HG03025 (cell line): ENCODE measurements at regions not wholly inside any gene's neighbourhood (a gene's known extent, or its start where the extent isn't known, plus 50 kb on each side); places are given as distances from the start of the nearest gene placed in this dataset.

Experiments
- ATAC-seq: cut with Tn5 transposase; IDR thresholded peaks from one replicate; pipeline ENCODE4 v1.9.1; 2021; ENCODE audit warnings: mild to moderate bottlenecking, moderate library complexity; ENCODE audit not compliant: unreplicated experiment, low FRiP score

- no peak for ATAC-seq
Measured at GRCh38 chr12:58509116-58509885, 411.0 kb downstream of the LRIG3 start.

DNA sequence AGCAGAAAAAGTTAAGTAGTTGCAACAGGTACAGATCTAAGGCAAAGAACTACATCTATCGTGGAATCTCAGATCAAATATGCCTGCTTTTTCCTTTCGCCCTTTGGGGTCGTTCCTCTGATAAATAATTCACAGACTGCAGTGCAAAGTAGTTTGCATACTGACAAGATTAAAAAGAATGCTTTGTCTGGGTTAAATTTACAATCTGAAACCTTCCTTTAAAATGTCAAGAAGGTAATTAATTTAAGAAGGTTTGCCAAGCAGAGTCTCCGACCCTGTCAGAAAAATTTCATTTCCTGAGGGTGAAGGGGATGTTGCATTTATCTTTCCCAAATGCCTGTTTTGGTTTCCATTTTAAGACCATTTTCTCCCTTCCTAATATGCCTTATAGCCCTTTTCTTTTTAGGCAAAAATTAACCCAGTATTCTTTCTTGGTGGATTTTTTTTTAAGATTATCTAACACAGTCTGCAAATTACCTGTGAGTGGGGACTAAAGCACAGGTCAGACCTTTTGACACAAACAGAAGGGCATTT, 406.9 kb downstream of the LRIG3 start:
- ATAC-seq: no peak

- ATAC-seq: no peak
Measured at GRCh38 chr12:58513852-58514251, 406.5 kb downstream of the LRIG3 start.

GRCh38 chr12:58519839-58520238, 400.5 kb downstream of the LRIG3 start:
- no peak for ATAC-seq

DNA sequence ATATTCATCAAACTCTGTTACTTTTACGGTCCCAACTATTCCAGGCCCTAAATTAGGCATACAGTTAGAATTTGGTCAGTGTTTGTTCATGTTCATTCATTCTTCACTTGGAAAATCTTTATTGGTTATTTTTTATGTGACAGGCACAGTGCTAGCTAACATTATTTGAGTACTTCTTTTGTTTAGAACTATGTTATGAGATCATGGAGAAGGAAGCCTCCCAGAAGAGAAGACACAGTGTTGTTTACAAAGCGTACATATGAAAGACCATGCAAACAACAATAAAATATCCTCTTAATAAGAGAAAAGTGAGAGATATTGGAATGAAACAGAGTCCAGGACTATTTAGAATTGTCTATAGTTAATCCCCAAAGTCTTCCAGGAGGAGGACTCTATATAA, 399.2 kb downstream of the LRIG3 start:
- ATAC-seq: no peak

DNA sequence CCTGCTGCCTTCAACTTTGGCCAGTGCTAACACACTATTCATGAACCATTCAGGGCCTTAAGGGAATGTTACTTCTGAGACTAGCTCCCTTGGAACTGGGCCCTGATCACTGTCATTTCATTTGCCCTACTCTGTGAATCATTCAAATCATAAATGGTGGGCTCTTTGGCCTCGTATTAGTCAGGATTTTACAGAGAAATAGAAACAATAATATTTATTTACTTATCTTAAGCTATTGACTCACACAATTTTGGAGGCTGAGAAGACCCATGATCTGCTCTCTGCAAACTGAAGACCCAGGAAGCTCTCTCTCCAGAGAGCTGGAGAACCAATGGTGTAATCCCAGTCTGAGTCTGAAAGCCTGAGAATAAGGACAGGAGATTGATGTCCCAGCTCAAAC, 398.5 kb downstream of the LRIG3 start:
- ATAC-seq: no peak

GRCh38 chr12:58523360-58523759, 396.9 kb downstream of the LRIG3 start:
- no peak for ATAC-seq

DNA sequence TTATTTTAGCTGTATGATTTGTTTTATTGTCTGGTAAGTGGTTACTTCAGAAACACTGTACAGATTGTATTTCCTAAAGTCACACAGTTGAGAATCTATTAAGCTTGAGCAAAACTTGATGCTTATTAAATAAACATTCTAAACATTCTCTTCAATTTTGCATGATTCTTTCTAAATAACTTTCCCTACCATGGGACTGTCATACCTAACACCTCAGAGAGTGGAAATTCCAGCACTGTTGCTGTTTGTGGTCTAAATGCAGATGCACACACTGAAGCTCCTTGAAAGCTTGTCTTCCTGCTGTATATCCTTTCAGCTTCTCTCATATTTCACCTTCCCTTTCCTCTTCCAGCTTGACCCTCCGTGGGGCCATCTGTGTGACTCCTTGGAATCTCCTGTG, 392.0 kb downstream of the LRIG3 start:
- ATAC-seq: no peak

GRCh38 chr12:58529114-58529665, 391.1 kb downstream of the LRIG3 start:
- no peak for ATAC-seq

GRCh38 chr12:58529897-58530741, 390.2 kb downstream of the LRIG3 start:
- ATAC-seq: no peak

- ATAC-seq: no peak
Measured at GRCh38 chr12:58530742-58531062, 389.6 kb downstream of the LRIG3 start.

- ATAC-seq: no peak
Measured at GRCh38 chr12:58532855-58533608, 387.3 kb downstream of the LRIG3 start.

GRCh38 chr12:58533652-58534051, 386.7 kb downstream of the LRIG3 start:
- no peak for ATAC-seq

- ATAC-seq: no peak
Measured at GRCh38 chr12:58537278-58537677, 383.0 kb downstream of the LRIG3 start.

GRCh38 chr12:58539295-58539694, 381.0 kb downstream of the LRIG3 start:
- ATAC-seq: no peak

- peak; percentile 64 for ATAC-seq
Measured at GRCh38 chr12:58540480-58541299, 379.6 kb downstream of the LRIG3 start.

GRCh38 chr12:58541300-58541690, 379.0 kb downstream of the LRIG3 start:
- no peak for ATAC-seq

DNA sequence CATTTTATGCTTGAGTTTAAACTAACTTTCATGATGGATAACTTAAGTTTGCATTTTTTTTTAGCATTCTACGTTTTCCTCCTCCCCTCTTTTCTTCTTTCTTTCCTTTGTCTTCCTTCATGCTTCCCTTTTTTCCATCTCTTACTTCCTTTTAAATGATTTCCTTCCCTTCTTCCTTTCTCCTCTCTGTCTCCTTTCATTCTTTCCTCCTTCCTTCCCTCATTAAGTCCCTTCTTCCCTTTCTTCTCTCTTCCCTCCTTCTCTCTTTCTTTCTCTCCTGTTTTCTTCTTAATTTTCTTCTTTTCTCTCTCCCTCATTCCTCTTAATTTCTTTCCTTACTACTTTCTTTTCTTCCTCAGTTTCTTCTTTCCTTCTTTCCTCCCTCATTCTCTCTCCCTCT, 376.0 kb downstream of the LRIG3 start:
- ATAC-seq: no peak

DNA sequence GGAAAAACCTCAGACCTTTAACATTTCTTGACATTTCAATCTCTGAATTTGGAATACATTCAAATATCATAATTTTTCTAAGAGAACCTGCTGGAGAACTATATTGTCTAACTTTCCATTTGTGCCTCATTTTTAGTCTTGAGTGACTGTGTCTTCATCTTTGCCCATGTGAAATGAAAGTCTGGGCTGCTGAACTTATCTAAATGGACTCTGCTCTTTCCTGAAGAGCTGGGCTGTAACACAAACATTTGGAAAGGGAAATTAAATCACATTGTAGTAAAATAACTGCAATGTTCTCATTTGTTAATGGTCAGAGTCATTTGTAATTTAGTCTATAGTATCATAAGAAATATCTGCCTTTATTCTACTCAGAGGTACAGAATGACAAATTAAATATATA, 373.1 kb downstream of the LRIG3 start:
- ATAC-seq: no peak

- ATAC-seq: no peak
Measured at GRCh38 chr12:58548801-58549200, 371.5 kb downstream of the LRIG3 start.
